ENCODE measurements at regions not wholly inside any gene's neighbourhood (a gene's known extent, or its start where the extent isn't known, plus 50 kb on each side); places are given as distances from the start of the nearest gene placed in this dataset.

DNA sequence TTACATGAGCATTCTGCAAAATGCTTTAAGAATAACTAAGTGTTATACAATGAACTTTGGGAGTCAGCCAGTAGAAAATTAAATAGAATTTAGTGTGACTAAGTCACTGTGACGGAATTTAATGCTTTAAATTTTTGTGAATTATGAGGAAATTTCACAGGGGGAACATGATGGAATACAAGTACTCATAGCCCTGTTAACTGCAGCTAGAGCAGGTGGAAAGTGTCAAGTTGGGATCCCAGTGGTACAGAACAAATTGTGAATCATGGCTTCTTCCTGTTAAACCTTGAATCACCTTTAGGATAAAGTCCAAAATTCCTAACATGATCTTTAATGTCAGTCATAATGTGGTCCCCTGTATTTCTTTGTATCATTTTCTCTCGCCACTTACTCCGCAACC lies 212.2 kb upstream of the CENPE start:
- H4K20me1 ChIP-seq (ENCODE audit: insufficient read depth, low read length) = no peaks in the 10 kb centered on the region
- Mint-ChIP-seq H3K36me3 (no peaks in the 10 kb centered on the region), H3K4me1 (no peaks in the 10 kb centered on the region), H3K27me3 (ENCODE audit: low read depth in 3 of 3) (peaks cover 0 to 1% (median 0%) of the 10 kb centered on the region in 3 donors), H3K9me3 (peaks cover 0 to 4% (median 0%) of the 10 kb centered on the region in 7 donors), H3K4me3 (no peak overlapping the region), H3K27ac (no peak overlapping the region)
- no peak overlapping the region for H2AFZ ChIP-seq (ENCODE audit: insufficient read depth, low read depth, low read length, poor library complexity, severe bottlenecking)
- DNase-seq = no peak
- H3K27ac ChIP-seq (ENCODE audit: low read depth in 1 of 2, low read length in 2 of 2) = no peak overlapping the region
- no peak for TF ChIP-seq CTCF (IDR thresholded peaks at IDR 0.05)
- H3K4me1 ChIP-seq (ENCODE audit: control insufficient read depth in 1 of 2, insufficient read depth in 2 of 2, low read length in 2 of 2) = no peaks in the 10 kb centered on the region
- WGBS (ENCODE audit: insufficient coverage) = 88% methylated on average over 1 of the region's 3 CpGs
- H3K36me3 ChIP-seq (replicated peaks in 1 of 2; ENCODE audit: control insufficient read depth in 1 of 2, insufficient read depth in 2 of 2, low read length in 2 of 2) = no peaks in the 10 kb centered on the region
- no peak overlapping the region for H3K4me2 ChIP-seq (replicated peaks; ENCODE audit: extremely low read depth, low read length, poor library complexity, severe bottlenecking)
- no peaks in the 10 kb centered on the region for H3K27me3 ChIP-seq (ENCODE audit: control insufficient read depth in 2 of 2, insufficient read depth in 2 of 2, low read length in 2 of 2)
- intact Hi-C loops (cut with micrococcal nuclease) = no loop called here
- no peaks in the 10 kb centered on the region for H3K9me3 ChIP-seq (replicated peaks in 1 of 2; ENCODE audit: control insufficient read depth in 1 of 2, insufficient read depth in 1 of 2, low read length in 2 of 2)
- H3K9ac ChIP-seq (ENCODE audit: insufficient read depth, low read length, poor library complexity, severe bottlenecking) = no peak overlapping the region
- no peaks in the 10 kb centered on the region for H3K79me2 ChIP-seq (ENCODE audit: insufficient read depth, low read length)
- no peak overlapping the region for H3K4me3 ChIP-seq (replicated peaks in 1 of 3; ENCODE audit: low read depth in 2 of 3, low read length in 3 of 3)

- no peak overlapping the region for H3K27ac Mint-ChIP-seq
- no peak overlapping the region for H3K4me3 Mint-ChIP-seq
- Histone ChIP-seq H3K4me1 (ENCODE audit: control insufficient read depth in 1 of 2, insufficient read depth in 2 of 2, low read length in 2 of 2) (no peaks in the 10 kb centered on the region), H3K4me2 (replicated peaks; ENCODE audit: extremely low read depth, low read length, poor library complexity, severe bottlenecking) (no peak overlapping the region), H3K27ac (ENCODE audit: low read depth in 1 of 2, low read length in 2 of 2) (no peak overlapping the region), H3K79me2 (ENCODE audit: insufficient read depth, low read length) (no peaks in the 10 kb centered on the region), H3K36me3 (replicated peaks in 1 of 2; ENCODE audit: control insufficient read depth in 1 of 2, insufficient read depth in 2 of 2, low read length in 2 of 2) (no peaks in the 10 kb centered on the region), H3K9me3 (replicated peaks in 1 of 2; ENCODE audit: control insufficient read depth in 1 of 2, insufficient read depth in 1 of 2, low read length in 2 of 2) (no peaks in the 10 kb centered on the region), H4K20me1 (ENCODE audit: insufficient read depth, low read length) (no peaks in the 10 kb centered on the region), H2AFZ (ENCODE audit: insufficient read depth, low read depth, low read length, poor library complexity, severe bottlenecking) (no peak overlapping the region), H3K9ac (ENCODE audit: insufficient read depth, low read length, poor library complexity, severe bottlenecking) (no peak overlapping the region), H3K27me3 (ENCODE audit: control insufficient read depth in 2 of 2, insufficient read depth in 2 of 2, low read length in 2 of 2) (no peaks in the 10 kb centered on the region), H3K4me3 (replicated peaks in 1 of 3; ENCODE audit: low read depth in 2 of 3, low read length in 3 of 3) (no peak overlapping the region)
- no peaks in the 10 kb centered on the region for H3K4me1 Mint-ChIP-seq
- intact Hi-C loops (cut with micrococcal nuclease) = no loop called here
- no peak for DNase-seq
- H3K36me3 Mint-ChIP-seq = no peaks in the 10 kb centered on the region
- peaks cover 0 to 2% (median 0%) of the 10 kb centered on the region in 7 donors for H3K9me3 Mint-ChIP-seq
- TF ChIP-seq CTCF (IDR thresholded peaks at IDR 0.05) = no peak
- H3K27me3 Mint-ChIP-seq (ENCODE audit: low read depth in 3 of 3) = no peaks in the 10 kb centered on the region
Measured at GRCh38 chr4:103405415-103405814, 207.3 kb upstream of the CENPE start.
